OCI-LY7 (cell line): ENCODE measurements at regions not wholly inside any gene's neighbourhood (a gene's known extent, or its start where the extent isn't known, plus 50 kb on each side); places are given as distances from the start of the nearest gene placed in this dataset.

Source experiments
- CTCF ChIP-seq: fragments of 200-600 bp; sonication (generic); conservative IDR thresholded peaks from 2 replicates; pipeline ENCODE4 v1.5.1; 2014; ENCODE audit warnings: mild to moderate bottlenecking, antibody characterized with exemption, low read length, moderate library complexity, mixed read lengths
- EZH2phosphoT487 ChIP-seq: fragments of 200-600 bp; sonication (generic); IDR thresholded peaks from 2 replicates; pipeline ENCODE4 v1.6.1; 2018; ENCODE audit warnings: low read depth, borderline replicate concordance, mild to moderate bottlenecking, mixed run types, antibody characterized with exemption, low read length, moderate library complexity, mixed read lengths

GRCh38 chr11:19647816-19648215, 64.8 kb upstream of the NAV2 start:
- no peak for TF ChIP-seq CTCF
- TF ChIP-seq EZH2phosphoT487, result no peak
